CD4-positive, alpha-beta T cell treated with Interleukin-15 for 4 hours (primary cell): ENCODE measurements at regions not wholly inside any gene's neighbourhood (a gene's known extent, or its start where the extent isn't known, plus 50 kb on each side); places are given as distances from the start of the nearest gene placed in this dataset.
"Not testable (repeated sequence)": the region's sequence is repeated elsewhere in the genome, so short reads cannot be mapped to it uniquely, and the experiment has no call there.

Experiments
- DNase-seq: peaks from one replicate; pipeline ENCODE4 v3.0.0-alpha.2; 2020; ENCODE audit warnings: low spot score

DNA sequence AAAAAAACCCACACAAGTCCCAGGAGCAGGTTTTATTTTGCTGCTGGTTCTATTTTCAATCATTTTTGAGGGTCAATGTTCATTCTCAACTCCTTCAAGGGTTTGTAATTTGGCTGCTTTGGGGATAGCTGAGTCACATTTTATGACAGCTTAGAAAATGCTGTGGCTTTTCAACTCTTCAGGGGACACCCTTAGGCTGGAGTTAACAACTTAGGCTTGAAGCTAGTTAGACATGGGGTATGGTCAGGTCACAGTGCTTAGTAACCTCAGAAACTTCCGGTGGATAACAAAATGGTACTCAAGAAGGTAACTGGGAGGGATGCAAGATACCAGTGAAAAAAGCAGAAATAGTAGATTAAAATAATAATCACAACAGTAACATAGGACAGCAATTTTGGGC, 308.8 kb downstream of the HHIPL2 start:
- no peak for DNase-seq

DNA sequence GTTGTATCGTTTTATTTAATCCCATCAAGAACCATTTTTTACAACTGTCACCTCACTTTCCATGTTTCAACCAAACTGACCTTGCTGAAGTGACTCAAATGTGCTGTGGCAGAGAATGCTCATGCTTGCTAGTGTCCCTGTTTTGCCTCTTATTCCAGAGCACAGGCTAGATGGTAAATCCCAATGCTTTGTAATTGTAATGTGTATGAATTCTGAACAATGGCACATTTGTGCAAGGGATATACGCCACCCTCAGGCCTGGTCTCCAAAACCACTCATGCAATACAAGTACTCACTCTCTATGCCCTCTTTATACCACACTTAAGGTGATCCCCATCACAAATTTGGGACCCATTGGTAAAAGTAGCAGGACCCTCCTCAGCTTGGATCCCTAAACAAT, 313.6 kb downstream of the HHIPL2 start:
- DNase-seq: no peak

DNA sequence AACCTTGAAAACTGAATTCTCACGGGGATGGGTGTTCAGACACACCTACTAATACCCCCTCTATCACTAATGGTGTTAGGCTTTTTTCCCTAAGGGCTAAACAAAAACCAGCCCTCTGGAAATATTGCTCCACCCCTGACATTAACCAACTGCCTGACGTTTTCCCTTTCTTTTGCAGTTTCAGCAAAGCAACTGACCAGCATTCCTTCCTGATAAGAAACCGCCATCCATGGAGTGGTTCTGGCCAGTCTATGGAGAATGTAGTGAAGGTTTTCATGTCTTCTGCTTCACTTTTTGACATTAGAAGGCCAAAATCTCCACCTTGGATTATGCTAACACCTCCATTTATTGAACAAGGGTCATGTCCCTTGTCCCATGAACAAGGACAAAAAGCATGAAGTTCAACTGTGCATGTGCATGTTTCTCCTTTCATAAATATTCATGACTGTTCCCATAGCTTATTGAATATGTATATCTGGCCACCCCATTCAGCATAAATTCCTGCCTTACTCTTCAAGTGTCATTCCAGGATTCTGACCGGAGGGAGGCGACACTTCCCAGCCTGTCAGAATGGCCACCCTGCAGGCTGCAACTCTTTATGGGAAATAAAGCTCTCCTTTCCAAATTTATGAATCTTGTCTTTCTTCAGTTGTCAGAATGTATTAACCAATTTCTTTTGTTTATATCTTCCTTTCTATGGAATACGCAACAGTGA, 314.3 kb downstream of the HHIPL2 start:
- DNase-seq: no peak

DNA sequence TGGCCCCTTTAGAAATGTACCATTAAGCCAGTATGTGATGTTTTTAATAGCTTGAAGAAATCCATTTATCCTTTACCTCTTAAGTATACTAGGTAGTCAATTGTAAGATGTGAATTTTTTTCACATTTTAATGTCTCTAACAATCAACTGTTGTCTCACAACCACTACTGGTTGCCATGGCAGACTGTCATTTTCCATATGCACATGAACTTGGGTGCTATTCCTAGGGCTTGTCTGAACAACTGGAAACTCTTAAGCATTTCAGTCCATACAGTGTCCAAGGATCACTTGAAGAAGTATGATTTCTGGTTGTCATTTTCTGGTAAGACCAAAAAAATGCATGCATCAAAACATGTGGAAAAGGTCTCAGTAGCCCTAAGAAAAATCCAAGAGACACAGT, 315.1 kb downstream of the HHIPL2 start:
- DNase-seq: no peak

DNA sequence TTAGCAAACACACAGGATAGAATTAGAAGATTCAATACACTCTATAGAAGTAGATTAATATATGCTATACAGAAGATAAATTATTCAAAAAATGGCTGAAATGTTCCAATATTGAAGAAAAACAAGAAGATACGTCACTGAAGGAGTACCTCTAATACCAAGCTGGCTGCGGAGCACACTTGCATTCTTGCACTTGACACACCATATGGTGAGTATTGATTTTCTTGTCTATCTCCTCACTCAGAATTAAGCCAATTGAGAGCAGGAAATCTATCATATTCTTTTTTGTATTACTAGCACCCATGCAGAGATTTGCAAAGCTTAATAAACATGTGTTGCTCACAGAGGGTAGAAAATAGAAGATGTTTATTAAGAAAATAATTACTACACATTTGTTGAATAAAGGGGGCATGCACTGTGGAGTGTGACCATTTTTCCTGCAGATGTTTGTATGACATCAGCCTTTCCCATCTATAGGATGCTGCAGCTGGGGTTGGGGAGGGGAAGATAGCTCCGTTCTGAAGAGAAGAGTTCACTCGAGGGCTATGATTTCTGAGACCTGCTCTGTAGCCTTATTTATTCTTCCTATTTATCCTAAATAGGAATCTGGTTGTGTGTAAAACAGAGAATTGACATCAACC, 318.1 kb downstream of the HHIPL2 start:
- no peak for DNase-seq

DNA sequence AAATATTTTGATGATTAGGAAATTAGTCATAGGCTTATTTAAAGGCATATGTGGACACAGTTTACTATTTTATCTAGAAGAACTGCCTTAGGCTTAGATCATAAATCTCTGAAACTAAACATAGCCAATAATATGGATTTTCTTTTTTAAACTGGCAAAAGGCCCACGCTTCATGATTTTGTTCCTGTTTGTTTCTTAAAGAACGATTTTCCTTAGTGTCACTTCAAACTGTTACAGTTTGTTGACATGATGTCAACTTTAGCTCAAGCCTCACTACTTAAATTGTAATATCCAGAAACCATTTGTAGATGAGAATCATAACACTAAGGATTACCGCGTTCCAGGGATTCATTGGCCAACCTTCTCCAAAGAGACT, 322.6 kb downstream of the HHIPL2 start:
- DNase-seq: no peak

DNA sequence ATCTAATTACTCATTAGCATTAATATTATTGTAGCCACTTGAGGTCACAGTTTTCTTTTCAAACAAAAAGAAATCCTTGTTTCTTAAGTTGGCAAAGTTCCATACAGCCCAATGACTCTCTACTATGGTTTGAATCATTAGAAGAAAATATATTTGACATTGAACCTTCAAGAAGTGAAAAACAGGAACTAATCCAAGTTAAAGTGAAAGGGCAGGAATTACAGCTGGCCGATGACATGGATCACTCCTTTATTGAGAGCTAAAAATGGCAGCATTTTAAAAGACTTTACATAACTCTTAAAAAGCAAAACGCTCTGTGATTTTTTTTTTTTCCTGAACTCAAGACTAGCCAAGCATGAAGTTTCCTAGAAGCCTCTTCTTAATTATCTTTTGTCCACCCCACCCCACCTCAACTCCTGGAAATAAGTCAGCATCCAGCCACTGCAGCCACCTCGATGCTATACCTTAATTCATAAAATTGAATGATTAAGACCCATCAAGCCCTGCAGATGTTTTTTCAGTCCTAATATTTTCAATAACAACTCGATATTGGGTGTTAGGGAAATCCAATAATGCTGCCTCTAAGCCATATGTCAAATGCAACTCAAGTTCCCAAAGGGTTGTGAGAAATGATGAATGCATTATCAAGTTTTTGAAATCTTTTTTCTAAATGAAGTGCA, 323.1 kb downstream of the HHIPL2 start:
- no peak for DNase-seq

DNA sequence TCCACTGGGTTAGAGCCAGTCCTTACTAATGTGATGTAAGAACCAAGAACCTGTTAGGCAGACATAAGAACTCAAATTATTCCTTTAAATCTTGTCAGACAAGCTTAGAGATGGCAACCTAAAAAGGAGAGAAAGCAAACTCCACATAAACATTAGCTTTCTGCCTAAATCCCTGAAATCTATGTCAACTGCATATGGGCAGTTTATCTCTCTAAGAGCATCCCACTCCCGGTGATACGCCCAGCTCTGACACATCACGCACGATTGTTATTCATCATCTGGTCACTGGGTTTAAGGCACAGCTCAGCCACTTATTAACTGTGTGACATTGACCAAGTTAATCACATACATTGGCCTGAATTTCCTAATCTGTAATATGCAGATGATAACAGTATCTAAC, 323.7 kb downstream of the HHIPL2 start:
- DNase-seq: no peak

DNA sequence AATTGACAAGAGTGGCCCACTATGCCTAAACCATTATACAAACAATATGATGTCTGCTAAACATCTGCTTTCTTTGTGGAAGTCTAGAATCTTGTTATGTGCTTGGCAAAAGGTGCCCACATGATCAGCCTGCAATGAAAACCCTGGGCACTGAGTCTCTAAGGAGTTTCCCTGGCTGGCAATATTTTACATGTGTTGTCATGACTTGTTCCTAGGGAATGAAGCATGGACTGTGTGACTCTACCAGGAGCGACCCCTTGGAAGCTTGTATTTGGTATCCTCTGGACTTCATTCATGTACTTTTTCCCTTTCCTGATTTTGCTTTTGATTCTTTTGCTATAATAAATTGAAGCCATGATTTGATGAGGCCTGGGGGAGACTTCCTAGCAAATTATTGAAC, 324.9 kb downstream of the HHIPL2 start:
- DNase-seq: no peak

DNA sequence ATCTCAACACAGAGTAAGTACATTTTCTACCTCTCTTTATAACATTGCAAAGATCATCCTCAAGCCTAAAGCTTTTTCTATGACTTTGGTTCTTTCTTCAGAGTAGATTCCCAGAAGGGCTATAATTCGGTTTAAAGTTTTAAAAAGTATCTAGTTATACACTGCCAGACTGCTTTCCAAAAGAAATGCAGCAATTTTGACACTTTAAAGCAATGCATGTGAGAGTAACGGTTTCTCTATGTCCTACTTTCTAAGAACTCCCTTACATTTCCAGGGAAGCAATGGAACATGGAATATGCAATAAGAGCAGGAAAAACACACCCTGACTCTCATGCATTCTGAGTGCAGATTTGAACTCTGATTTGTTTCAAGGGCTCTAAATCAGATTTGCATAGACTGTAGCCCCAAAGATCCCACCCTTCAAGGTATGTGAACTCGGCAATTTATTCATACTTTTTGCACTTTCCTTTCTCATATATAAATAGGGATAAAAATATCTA, 331.6 kb downstream of the HHIPL2 start:
- no peak for DNase-seq

DNA sequence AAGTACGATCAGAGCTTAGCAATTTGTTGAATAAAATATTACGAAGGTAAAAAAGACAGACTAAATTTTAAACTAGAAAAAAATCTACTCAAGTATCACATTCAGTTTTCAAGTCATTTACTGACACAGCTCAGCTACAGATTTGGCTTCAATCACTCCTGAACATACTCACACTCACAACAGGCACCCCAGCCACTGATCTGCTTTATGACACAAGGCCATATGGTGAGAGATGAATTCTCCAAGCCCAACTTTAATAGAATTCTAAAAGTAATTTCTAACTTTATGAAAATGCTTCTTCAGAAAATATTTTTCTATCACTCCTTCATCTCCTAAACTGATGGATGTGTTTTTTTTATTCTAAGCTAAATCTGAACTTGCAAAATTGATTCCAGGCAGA, 337.1 kb downstream of the HHIPL2 start:
- no peak for DNase-seq

DNA sequence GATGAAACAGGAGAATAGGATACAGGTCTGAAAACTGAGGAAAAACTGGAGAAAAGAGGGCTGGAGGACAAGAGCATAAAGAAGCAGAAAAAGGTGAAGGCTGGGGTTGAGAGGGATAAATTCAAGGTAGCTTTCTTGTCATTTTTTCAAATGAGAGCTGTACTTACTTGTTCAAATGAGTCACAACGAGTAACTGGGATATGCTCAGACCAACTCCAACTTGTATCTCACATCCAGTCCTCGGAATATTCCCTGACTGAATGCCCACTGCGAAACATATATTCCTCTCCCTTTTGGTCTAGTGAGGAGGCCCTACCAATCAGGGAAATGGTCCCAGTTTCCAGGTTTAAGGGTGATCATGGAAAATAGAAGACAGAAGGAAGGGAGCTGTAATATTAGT, 343.4 kb downstream of the HHIPL2 start:
- DNase-seq: no peak

DNA sequence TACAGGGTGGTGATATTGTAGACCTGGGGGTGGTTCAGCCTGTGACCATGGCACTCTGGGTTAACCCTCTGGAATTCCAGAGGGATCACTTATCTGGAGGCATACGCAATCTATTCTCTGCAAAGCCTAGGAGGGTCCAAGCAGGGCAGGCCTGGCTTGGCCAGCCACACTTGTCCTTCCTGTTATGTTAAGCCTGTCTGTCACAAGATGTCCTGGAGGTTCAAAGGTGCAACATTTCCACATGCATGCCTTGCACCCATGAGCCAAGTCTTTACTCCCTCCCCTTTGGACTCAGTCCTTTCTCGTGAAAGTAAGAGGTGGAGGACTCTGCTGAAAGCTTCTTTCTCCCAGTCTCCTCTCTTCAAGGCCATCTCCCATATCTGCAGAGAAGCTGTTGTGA, 345.1 kb downstream of the HHIPL2 start:
- no peak for DNase-seq

DNA sequence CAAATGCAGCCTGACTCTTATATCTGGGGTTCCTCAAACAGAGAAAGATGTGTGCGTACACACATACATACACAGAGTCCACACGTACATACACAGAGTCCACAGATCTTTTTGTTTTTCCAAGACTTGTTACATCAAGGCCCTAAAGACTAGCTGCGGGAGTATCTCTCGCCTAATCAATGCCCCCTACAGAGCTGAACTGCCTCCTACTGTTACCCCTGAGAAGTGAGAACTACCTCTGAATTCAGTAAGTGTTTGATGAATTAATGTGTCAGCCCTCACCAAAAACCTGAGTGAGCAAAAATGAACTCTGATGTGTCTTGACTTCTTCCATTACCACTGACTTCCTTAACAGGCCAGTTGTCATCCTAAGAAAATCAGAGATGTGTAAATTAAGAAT, 351.2 kb downstream of the HHIPL2 start:
- no peak for DNase-seq

DNA sequence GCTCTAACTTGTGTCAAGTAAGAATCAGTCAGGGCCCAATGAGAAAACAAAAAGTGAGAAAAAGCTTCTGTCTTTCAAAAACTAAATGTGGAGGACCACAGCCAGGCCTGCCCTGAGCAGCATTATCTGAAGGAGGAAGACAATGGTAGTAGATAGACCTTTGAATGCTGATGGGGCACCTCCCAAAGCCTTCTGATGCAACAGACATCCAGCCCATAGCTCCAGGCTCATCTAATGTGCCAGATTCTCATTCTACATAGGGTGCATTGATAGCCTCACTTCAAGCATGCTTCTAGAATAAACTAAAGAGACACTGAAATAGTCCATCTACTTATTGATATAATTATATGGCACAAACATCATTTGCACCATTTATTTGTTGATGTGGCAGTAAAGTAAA, 351.6 kb downstream of the HHIPL2 start:
- no peak for DNase-seq

DNA sequence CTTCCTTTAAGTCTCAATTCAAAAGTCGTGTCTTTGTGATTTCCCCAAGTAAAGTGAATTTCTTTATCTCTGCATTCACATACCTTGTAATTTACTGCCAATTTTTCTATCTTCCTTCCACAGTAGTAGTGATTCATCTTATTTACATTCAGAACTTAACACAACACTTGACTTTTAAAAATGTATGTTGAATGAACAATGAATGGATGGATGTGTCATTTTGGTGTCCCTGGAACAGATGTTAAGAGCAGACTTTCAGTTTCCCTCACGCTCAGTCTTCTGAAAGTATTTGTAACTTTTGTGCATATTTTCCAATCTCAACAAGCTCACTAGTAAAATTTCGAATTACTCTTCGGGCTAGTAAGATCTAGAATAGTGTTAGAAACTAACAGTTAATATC, 352.0 kb downstream of the HHIPL2 start:
- DNase-seq: no peak

DNA sequence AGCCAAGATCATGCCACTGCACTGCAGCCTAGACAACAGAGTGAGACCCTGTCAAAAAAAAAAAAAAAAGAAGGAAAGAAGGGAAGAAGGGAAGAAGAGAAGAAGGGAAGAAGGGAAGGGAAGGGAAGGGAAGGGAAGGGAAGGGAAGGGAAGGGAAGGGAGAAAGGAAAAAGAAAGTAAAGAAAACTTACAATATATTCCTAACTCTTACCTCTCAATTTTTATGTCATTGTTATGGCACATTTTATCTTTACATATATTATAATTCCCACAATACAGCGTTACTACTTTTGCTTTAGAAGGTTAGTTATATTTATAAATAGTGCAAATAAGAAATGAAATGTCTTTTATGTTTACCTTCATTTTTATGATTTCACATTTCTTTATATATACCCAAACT, 358.7 kb downstream of the HHIPL2 start:
- no peak for DNase-seq

DNA sequence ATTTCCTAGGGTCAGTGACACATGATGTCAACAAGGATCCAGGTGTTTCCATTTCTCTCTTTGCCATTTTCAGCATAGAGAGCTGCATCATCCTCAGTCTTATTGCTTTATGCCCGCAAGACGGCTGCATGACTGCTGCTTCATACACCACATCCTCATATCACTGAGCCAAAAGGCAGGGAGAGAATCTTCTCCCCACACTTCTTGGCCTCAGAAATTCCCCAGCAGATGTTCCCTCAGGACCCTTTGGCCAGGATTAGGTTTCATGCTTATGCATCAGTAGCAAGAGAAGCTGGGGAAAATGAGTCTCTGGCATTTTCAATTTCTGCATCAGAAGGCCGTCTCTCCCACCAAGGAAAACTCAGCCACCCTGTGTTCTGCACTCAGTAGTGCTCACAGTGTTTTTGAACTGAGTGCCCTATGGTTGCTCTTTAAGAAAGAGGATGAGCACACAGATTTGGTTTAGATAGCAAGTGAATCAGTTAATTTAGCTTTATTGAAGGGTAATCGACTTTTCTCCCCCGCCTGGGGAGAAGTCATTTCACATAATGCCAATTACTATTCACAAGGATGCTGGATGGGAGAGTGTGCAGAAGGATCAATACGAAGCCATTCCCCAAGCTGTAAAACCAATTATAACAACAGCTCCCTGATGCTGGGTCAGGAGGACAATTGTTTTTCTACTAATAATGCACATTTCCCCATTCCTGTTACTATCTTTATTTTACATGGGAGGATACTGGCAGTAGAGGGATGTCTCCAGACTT, 360.2 kb downstream of the HHIPL2 start:
- DNase-seq: no peak

DNA sequence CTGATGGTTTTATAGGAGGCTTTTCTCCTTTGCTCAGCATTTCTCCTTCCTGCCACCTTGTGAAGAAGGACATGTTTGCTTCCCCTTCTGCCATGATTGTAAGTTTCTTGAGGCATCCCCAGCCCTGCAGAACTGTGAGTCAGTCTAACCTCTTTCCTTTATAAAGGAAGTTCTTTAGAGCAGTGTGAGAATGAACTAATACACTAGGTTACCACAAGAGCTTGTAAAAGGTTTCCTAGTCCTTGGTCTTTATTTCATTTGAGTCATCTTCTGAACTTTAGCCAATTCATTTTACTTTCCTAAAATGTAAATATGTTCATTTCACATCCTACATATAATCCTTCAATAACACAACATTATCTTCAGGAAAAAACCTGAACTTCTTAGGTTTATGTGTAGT, 365.3 kb downstream of the HHIPL2 start:
- no peak for DNase-seq

DNA sequence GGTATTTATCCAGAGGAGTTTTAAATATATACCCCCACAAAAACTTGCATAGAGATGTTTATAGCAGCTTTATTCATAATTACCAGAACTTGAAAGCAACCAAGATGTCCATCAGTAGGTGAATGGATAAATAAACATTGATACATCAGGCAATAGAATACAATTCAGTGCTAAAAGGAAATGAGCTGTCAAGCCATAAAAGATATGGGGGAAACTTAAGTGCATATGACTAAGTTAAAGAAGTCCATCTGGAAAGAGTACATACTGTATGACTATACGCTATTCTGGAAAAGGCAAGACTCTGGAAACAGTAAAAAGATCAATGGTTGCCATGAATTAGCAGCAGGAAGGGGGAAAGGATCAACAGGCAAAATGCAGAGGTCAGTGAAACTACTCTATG, 366.7 kb downstream of the HHIPL2 start:
- DNase-seq: no peak

DNA sequence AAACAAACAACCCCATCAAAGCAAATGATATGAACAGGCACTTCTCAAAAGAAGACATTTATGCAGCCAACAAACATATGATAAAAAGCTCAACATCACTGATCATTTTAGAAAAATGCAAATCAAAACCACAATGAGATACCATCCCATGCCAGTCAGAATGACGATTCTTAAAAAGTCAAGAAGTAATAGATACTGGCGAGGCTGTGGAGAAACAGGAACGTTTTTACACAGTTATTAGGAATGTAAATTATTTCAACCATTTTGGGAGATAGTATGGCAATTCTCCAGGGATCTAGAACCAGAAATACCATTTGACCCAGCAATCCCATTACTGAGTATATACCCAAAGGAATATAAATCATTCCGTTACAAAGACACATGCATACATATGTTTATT, 370.4 kb downstream of the HHIPL2 start:
- DNase-seq: not testable (repeated sequence)

DNA sequence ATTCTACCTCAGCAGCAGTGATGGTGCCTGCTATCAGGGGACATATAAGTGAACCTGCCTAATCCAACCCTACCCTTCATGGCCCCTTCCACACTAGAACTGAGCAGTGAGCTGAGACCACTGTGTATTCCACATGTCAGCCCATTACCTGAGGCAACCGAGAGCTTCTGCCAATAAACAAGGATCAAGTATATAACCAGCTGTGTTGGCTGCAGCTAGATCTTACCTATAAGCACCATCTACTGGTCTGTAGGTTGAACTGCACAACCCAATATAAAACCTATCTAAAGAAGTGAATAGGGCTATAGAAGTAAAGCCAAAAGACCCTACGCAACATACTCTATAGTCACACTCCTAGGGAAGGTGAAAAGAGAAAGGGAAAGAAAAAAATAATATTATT, 376.9 kb downstream of the HHIPL2 start:
- no peak for DNase-seq

DNA sequence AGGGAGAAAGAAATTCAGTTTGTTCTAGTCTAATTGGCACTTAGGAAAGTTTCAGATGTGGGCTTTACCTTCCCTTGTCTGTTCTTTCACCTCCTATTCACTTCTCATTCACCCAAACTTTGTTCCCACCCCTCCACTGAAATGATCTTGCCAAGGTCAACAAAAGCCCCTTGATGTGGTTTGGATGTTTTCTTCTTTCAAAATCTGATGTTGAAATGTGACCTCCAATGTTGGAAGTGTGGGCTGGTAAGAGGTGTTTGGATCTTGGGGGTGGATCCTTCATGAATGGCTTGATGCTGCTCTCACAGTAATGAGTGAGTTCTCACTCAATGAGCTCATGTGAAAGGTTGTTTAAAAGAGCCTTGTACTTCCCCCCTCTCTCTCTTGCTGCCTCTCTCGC, 379.3 kb downstream of the HHIPL2 start:
- DNase-seq: no peak
